K562 (cell line): ENCODE measurements at regions not wholly inside any gene's neighbourhood (a gene's known extent, or its start where the extent isn't known, plus 50 kb on each side); places are given as distances from the start of the nearest gene placed in this dataset.

Experiments
- ATAC-seq: fragments of 200-7000 bp; cut with Tn5 transposase; 3 replicates; pipeline ENCODE4 v1.9.1; 2020; ENCODE audit warnings: moderate library complexity
- BruUV-seq: library from RNA; stranded (reverse); fragments of 400-500 nt; replicated peaks from 2 replicates; lab custom pipeline; 2021; lab: Mats Ljungman, UMichigan
- CTCF ChIA-PET: fragments of 300-600 bp; formaldehyde crosslinking; extraction: SDS; loops from one replicate; lab custom pipeline; 2021; ENCODE audit warnings: low intra/inter-chr PET ratio; lab: Yijun Ruan, JAX
- POLR2A ChIA-PET: fragments of 300-600, 350-650 bp; sonication (Branson Sonifier 250); formaldehyde crosslinking; extraction: SDS; loops from one replicate; lab custom pipeline; 2021; ENCODE audit warnings: antibody characterized with exemption, inconsistent platforms; lab: Yijun Ruan, JAX
- DNase-seq, 4 experiments: peaks; one replicate each; pipeline versions ENCODE4 v3.0.0 to v3.0.0-alpha.2; 2011 to 2018; ENCODE audit warnings: low spot score in 3 of 4, mixed read lengths in 3 of 4; ENCODE audit errors: extremely low read depth in 1 of 4
- FAIRE-seq: peaks from 2 replicates; lab custom pipeline; 2011; peaks lifted over from hg19 to GRCh38; lab: Jason Lieb, UNC
- H2AFZ ChIP-seq: 2 replicates; pipeline ENCODE4 v1.6.0; 2011; ENCODE audit warnings: low read depth, low read length, control low read depth, inconsistent platforms
- H3K27ac ChIP-seq: fragments of 200-600 bp; 3 replicates; pipeline ENCODE4 v1.8.0; 2011; ENCODE audit warnings: low read depth, mild to moderate bottlenecking, control low read depth, inconsistent platforms, low read length, moderate library complexity, mixed read lengths; ENCODE audit errors: extremely low read depth
- H3K27me3 ChIP-seq, 2 experiments: fragments of 300-600 bp in 1 of 2; 2 replicates in 1 of 2; 3 replicates in 1 of 2; pipeline versions ENCODE4 v1.6.0 to v1.8.0; 2011; ENCODE audit warnings: inconsistent platforms in 2 of 2, low read length in 2 of 2, mild to moderate bottlenecking in 1 of 2, mixed read lengths in 1 of 2, moderate library complexity in 1 of 2; ENCODE audit not compliant: control insufficient read depth in 2 of 2, insufficient read depth in 2 of 2
- H3K36me3 ChIP-seq: fragments of 300-600 bp; 3 replicates; pipeline ENCODE4 v1.8.0; 2011; ENCODE audit warnings: mild to moderate bottlenecking, low read length, inconsistent platforms; ENCODE audit not compliant: control insufficient read depth, insufficient read depth
- H3K4me1 ChIP-seq, 2 experiments: fragments of 200-600 bp in 1 of 2; replicated peaks in 1 of 2; 2 replicates in 1 of 2; 3 replicates in 1 of 2; pipeline versions ENCODE4 v1.5.1 to v1.8.0; 2011; ENCODE audit warnings: inconsistent platforms in 2 of 2, low read length in 2 of 2, mild to moderate bottlenecking in 1 of 2, mixed read lengths in 1 of 2, moderate library complexity in 1 of 2; ENCODE audit not compliant: control insufficient read depth in 2 of 2, insufficient read depth in 2 of 2
- H3K4me2 ChIP-seq: 2 replicates; pipeline ENCODE4 v1.6.1; 2011; ENCODE audit warnings: low read length, control low read depth, inconsistent platforms, mixed read lengths; ENCODE audit not compliant: insufficient read depth
- H3K4me3 ChIP-seq: fragments of 200-600 bp; sonication (generic), shearing (Covaris generic); 2 replicates; pipeline ENCODE4 v1.5.1; 2016; ENCODE audit warnings: control low read depth, inconsistent platforms
- H3K79me2 ChIP-seq: fragments of 200-600 bp; 3 replicates; pipeline ENCODE4 v1.8.0; 2011; ENCODE audit warnings: low read length, inconsistent platforms; ENCODE audit not compliant: control insufficient read depth, insufficient read depth
- H3K9ac ChIP-seq, 2 experiments: 2 replicates each; pipeline versions ENCODE4 v1.6.0 to v1.6.1; 2011; ENCODE audit warnings: low read depth in 2 of 2, low read length in 2 of 2, control low read depth in 1 of 2, inconsistent platforms in 1 of 2, mild to moderate bottlenecking in 1 of 2, mixed read lengths in 1 of 2; ENCODE audit not compliant: insufficient read depth in 1 of 2
- H3K9me1 ChIP-seq: one replicate; pipeline ENCODE4 v1.6.0; 2011; ENCODE audit warnings: inconsistent platforms, mild to moderate bottlenecking, low read length, moderate library complexity; ENCODE audit not compliant: control insufficient read depth, insufficient read depth
- H3K9me3 ChIP-seq: replicated peaks from 2 replicates; pipeline ENCODE4 v1.5.1; 2011; ENCODE audit warnings: low read depth, low read length, inconsistent platforms; ENCODE audit not compliant: control insufficient read depth, insufficient read depth
- H4K20me1 ChIP-seq: replicated peaks from 2 replicates; pipeline ENCODE4 v1.6.1; 2011; ENCODE audit warnings: low read length, inconsistent platforms, mixed read lengths; ENCODE audit not compliant: control insufficient read depth, insufficient read depth
- HMG20B ChIP-seq: fragments of 250-450 bp; sonication (Bioruptor Pico); IDR thresholded peaks from 2 replicates; pipeline ENCODE4 v1.5.0; 2021; ENCODE audit warnings: mild to moderate bottlenecking
- PTRF ChIP-seq: fragments of 450-650 bp; IDR thresholded peaks from 2 replicates; pipeline ENCODE4 v1.6.1; 2016; ENCODE audit warnings: mild to moderate bottlenecking, missing genetic modification characterization, missing compliant biosample characterization
- TFAM ChIP-seq: fragments of 250-450 bp; sonication (Bioruptor Pico); conservative IDR thresholded peaks from 2 replicates; pipeline ENCODE4 v1.5.0; 2021; ENCODE audit warnings: mild to moderate bottlenecking, moderate library complexity
- ZC3H11A ChIP-seq: IDR thresholded peaks from 2 replicates; pipeline ENCODE4 v1.6.1; 2012; ENCODE audit warnings: low read depth, low read length, improper control_type of control experiment
- ZMIZ1 ChIP-seq, 2 experiments: fragments of 150-350 bp in 1 of 2; IDR thresholded peaks; 2 replicates each; pipeline ENCODE4 v1.6.1; 2012 to 2016; ENCODE audit warnings: low read depth in 2 of 2, low read length in 2 of 2, mild to moderate bottlenecking in 1 of 2, moderate library complexity in 1 of 2
- WGBS: fragments of 100-300 bp; shearing (Covaris generic); methylation state at CpG from one replicate; pipeline ENCODE4 v1.1.6; 2016; ENCODE audit warnings: low coverage, mixed read lengths; ENCODE audit not compliant: insufficient coverage; ENCODE audit errors: missing lambda C conversion rate; 5-methylcytosine and 5-hydroxymethylcytosine counted together
- in situ Hi-C: fragments of 300-500 bp; cut with MboI; formaldehyde crosslinking; loops from 4 replicates; pipeline ENCODE4 v1.15.0; 2018; ENCODE audit warnings: inconsistent platforms, mixed read lengths
- intact Hi-C: fragments of 100-400 bp; cut with micrococcal nuclease; formaldehyde crosslinking; loops from 2 replicates; pipeline ENCODE4 v1.14.2; 2022
- TF ChIP-seq, protein P1 (sequence below), 2 experiments: fragments of 250-450 bp in 1 of 2; fragments of 450-650 bp in 1 of 2; sonication (Bioruptor Pico) in 1 of 2; IDR thresholded peaks; 2 replicates each; pipeline versions ENCODE4 v1.6.1 to v1.8.0; 2016 to 2021; ENCODE audit warnings: mild to moderate bottlenecking in 2 of 2, moderate library complexity in 2 of 2, missing compliant biosample characterization in 1 of 2, missing genetic modification characterization in 1 of 2
- TF ChIP-seq, protein P2 (sequence below): IDR thresholded peaks from 2 replicates; pipeline ENCODE4 v1.6.1; 2011; ENCODE audit not compliant: insufficient read length; ENCODE audit errors: extremely low read depth

DNA sequence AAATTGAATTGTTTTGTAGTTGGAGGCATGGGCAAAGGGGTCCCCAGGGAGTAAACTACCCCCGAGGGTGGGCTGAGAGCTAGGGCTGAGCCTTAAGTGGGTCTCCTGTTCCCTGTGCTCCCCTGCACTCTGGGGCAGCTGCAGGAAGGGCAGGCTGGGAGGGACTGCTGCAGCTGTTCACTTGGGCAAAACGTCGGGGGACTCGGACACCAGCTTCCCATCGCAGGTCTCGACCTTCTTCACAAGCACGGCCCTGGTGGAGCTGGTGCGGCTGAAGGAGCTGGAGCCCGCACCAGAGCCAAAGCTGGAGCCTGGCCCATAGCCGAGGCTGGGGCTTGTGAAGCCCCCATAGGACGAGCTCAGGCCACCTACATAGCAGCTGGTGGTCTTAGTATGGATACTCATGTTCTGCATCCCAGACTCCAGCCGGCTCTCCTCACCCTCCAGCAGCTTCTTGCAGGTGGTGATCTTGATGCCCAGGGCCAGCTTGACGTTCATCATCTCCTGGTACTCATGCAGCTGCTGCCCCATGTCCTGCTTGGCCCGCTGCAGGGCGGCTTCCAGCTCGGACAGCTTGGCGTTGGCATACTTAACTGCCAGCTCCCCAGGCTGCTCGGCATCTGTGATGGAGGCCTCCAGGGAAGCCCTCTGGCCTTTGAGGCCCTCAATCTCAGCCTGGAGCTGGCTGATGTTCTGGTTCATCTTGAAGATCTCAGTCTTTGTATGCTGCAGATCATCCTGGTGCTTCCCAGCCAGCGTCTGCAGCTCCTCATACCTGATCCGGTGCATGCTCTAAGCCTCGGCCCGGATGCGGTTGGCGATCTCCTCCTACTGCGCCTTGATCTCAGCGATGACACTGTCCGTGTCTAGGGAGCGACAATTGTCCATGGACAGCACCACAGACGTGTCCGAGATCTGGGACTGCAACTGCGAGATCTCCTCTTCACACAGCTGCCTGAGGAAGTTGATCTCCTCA lies 423.5 kb upstream of the ARPP21 start:
- CTCF ChIA-PET, result no interaction called here
- Histone ChIP-seq H3K36me3 (no peaks in the 10 kb centered on the region), H3K4me3 (no peak overlapping the region), H3K4me2 (no peak overlapping the region), H3K9me1 (no peaks in the 10 kb centered on the region), H3K27ac (no peak overlapping the region), H3K4me1 (no peaks in the 10 kb centered on the region), H3K9ac (no peak overlapping the region), H3K9me3 (no peaks in the 10 kb centered on the region), H3K79me2 (no peaks in the 10 kb centered on the region), H4K20me1 (no peaks in the 10 kb centered on the region), H2AFZ (no peak overlapping the region), H3K27me3 (no peaks in the 10 kb centered on the region)
- in situ Hi-C loops (no loop called here), intact Hi-C loops (no loop called here)
- BruUV-seq, result no TSS peak
- no peak for TF ChIP-seq PTRF (tag)
- TF ChIP-seq, protein P1, sequence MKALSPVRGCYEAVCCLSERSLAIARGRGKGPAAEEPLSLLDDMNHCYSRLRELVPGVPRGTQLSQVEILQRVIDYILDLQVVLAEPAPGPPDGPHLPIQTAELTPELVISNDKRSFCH (CRISPR knock-in tag; IDR thresholded peaks at IDR 0.05), result no peak
- TF ChIP-seq, protein P1 (tag; IDR thresholded peaks at IDR 0.05), result no peak
- TF ChIP-seq TFAM (CRISPR knock-in tag), result no peak
- no peak for TF ChIP-seq ZMIZ1 (IDR thresholded peaks at IDR 0.05; ENCODE audit: low read depth in 2 of 2, low read length in 2 of 2)
- no peak for TF ChIP-seq ZC3H11A
- TF ChIP-seq, protein P2, sequence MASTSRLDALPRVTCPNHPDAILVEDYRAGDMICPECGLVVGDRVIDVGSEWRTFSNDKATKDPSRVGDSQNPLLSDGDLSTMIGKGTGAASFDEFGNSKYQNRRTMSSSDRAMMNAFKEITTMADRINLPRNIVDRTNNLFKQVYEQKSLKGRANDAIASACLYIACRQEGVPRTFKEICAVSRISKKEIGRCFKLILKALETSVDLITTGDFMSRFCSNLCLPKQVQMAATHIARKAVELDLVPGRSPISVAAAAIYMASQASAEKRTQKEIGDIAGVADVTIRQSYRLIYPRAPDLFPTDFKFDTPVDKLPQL, result no peak
- no peak for TF ChIP-seq HMG20B (CRISPR knock-in tag)
- DNase-seq, result no peak
- POLR2A ChIA-PET, result interaction anchor here (0.6 kb wide), 1 partner anchor 551 kb away, joined by 3 read pairs; no protein-coding TSS in a partner anchor
- no peak for ATAC-seq
- 0% methylated on average over 28 of the region's 31 CpGs for WGBS
- FAIRE-seq, result no peak
